ENCODE measurements at regions not wholly inside any gene's neighbourhood (a gene's known extent, or its start where the extent isn't known, plus 50 kb on each side); places are given as distances from the start of the nearest gene placed in this dataset.

DNA sequence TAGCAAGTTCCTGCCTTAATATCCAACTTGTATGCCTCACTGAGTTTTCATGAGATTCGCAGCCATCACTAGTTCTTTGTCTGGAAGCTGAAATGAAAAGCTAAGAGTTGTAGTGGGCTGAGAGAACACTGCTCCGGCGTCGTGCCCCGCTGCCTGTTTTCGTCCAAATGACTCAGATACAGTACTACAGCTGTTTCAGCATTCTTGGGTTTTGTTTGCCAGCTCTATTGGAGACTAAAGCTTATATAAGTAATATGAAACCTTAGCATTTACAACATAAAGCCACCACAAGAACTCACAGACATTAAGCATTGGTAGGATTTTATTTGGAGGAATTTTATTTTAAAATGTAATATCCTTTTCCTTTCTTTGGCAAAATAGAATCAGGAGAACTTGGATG lies 299.7 kb downstream of the DLEU7 start:
- TF ChIP-seq EZH2 (IDR thresholded peaks at IDR 0.05; ENCODE audit: borderline replicate concordance) (no peak), EZH2phosphoT487 (IDR thresholded peaks at IDR 0.05; ENCODE audit: low read depth, severe bottlenecking, unreplicated experiment) (no peak)
- TF ChIP-seq, protein P1, sequence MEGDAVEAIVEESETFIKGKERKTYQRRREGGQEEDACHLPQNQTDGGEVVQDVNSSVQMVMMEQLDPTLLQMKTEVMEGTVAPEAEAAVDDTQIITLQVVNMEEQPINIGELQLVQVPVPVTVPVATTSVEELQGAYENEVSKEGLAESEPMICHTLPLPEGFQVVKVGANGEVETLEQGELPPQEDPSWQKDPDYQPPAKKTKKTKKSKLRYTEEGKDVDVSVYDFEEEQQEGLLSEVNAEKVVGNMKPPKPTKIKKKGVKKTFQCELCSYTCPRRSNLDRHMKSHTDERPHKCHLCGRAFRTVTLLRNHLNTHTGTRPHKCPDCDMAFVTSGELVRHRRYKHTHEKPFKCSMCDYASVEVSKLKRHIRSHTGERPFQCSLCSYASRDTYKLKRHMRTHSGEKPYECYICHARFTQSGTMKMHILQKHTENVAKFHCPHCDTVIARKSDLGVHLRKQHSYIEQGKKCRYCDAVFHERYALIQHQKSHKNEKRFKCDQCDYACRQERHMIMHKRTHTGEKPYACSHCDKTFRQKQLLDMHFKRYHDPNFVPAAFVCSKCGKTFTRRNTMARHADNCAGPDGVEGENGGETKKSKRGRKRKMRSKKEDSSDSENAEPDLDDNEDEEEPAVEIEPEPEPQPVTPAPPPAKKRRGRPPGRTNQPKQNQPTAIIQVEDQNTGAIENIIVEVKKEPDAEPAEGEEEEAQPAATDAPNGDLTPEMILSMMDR (IDR thresholded peaks at IDR 0.05; ENCODE audit: poor library complexity): no peak

Measured in hepatocyte (in vitro differentiated cells).